Tibial artery (tissue), 4 donors: ENCODE measurements at regions not wholly inside any gene's neighbourhood (a gene's known extent, or its start where the extent isn't known, plus 50 kb on each side); places are given as distances from the start of the nearest gene placed in this dataset.
A peak's percentile ranks its signal among the peaks of the same experiment; 100 is the strongest.

Experiments used
- DNase-seq, 2 donors: peaks; one replicate each; pipeline ENCODE4 v3.0.0-alpha.2; 2019
- H3K27ac ChIP-seq, 2 donors: fragments of 200-600 bp; sonication (generic) in 1 of 2; 1 replicate in 1 of 2; 2 replicates in 1 of 2; pipeline ENCODE4 v1.5.1; 2018 to 2019; ENCODE audit warnings: mild to moderate bottlenecking in 1 of 2
- H3K27me3 ChIP-seq, 2 donors: fragments of 200-600 bp; sonication (generic) in 1 of 2; one replicate each; pipeline versions ENCODE4 v1.5.1 to v1.6.0; 2016 to 2019
- H3K36me3 ChIP-seq, 3 donors: fragments of 200-600 bp; sonication (generic) in 2 of 3; one replicate each; pipeline ENCODE4 v1.5.1; 2016 to 2019; ENCODE audit warnings: mild to moderate bottlenecking in 2 of 3
- H3K4me1 ChIP-seq, 4 donors: fragments of 200-600 bp; sonication (generic) in 2 of 4; 1 replicate in 3 of 4; 2 replicates in 1 of 4; pipeline ENCODE4 v1.5.1; 2016 to 2019
- H3K4me3 ChIP-seq, 2 donors: fragments of 200-600 bp; sonication (generic) in 1 of 2; 1 replicate in 1 of 2; 2 replicates in 1 of 2; pipeline ENCODE4 v1.5.1; 2018 to 2019; ENCODE audit warnings: mild to moderate bottlenecking in 2 of 2
- H3K9me3 ChIP-seq, 3 donors: fragments of 200-600 bp; sonication (generic) in 1 of 3; one replicate each; pipeline ENCODE4 v1.5.1; 2016 to 2019
- intact Hi-C: fragments of 100-400 bp; cut with DNase I; formaldehyde crosslinking; loops from one replicate; pipeline ENCODE4 v1.15.0; 2023; ENCODE audit warnings: low total_unique reads
- TF ChIP-seq, protein P1 (sequence below), 2 experiments: fragments of 200-600 bp in 1 of 2; fragments of 450-650 bp in 1 of 2; IDR thresholded peaks; one replicate each; pipeline ENCODE4 v1.5.1; 2017 to 2019; ENCODE audit warnings: antibody characterized with exemption in 2 of 2, mild to moderate bottlenecking in 1 of 2, moderate library complexity in 1 of 2

DNA sequence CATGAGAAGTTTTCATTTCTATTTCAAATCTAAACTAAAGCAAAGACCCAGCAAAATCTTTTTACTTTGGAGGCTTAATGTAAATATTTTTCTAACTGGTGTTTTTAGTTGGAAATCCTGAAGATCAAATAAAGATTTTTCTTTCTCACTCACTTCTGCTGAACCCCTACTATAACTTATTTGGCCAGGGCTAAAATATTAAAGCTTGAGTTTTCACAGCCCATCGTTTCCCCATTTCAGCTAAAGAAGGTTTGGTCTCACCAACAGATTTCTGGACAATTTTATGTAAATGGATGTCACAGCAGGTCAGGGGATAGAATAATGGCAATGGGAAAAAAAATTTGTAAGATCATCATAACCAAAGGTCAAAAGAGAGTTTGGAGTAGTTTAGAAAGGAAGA is 92.7 kb upstream of the DCN start:
- TF ChIP-seq, protein P1, sequence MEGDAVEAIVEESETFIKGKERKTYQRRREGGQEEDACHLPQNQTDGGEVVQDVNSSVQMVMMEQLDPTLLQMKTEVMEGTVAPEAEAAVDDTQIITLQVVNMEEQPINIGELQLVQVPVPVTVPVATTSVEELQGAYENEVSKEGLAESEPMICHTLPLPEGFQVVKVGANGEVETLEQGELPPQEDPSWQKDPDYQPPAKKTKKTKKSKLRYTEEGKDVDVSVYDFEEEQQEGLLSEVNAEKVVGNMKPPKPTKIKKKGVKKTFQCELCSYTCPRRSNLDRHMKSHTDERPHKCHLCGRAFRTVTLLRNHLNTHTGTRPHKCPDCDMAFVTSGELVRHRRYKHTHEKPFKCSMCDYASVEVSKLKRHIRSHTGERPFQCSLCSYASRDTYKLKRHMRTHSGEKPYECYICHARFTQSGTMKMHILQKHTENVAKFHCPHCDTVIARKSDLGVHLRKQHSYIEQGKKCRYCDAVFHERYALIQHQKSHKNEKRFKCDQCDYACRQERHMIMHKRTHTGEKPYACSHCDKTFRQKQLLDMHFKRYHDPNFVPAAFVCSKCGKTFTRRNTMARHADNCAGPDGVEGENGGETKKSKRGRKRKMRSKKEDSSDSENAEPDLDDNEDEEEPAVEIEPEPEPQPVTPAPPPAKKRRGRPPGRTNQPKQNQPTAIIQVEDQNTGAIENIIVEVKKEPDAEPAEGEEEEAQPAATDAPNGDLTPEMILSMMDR (IDR thresholded peaks at IDR 0.05) = no peak
- no peaks in the 10 kb centered on the region for H3K36me3 ChIP-seq
- intact Hi-C loops = no loop called here
- H3K9me3 ChIP-seq = no peaks in the 10 kb centered on the region
- no peaks in the 10 kb centered on the region for H3K27me3 ChIP-seq
- peaks cover 0 to 56% (median 8%) of the 10 kb centered on the region in 4 donors for H3K4me1 ChIP-seq
- H3K27ac ChIP-seq = peak overlapping the region; percentile 64 to 70
- H3K4me3 ChIP-seq = no peak overlapping the region
- no peak for DNase-seq

DNA sequence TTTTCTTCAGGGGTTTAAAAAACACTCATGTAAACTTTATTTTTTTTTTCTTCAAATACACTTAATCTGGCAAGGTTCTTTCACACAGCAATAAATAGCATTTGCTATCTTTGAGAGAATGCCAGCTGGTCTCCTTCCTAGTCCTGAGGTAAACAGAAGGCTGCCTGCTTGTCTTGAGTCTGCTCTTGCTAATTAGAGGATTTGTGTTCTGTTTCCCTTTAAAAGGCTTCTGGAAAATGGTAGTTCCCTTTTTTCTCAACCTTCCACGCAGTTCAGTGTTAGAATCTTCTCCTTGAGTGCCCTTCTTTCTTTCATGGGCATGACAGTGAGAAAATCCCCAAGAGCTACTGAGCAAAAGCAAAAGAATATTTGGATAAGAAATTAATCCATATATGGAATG is 92.3 kb upstream of the DCN start:
- intact Hi-C loops = no loop called here
- DNase-seq = no peak
- Histone ChIP-seq H3K9me3 (no peaks in the 10 kb centered on the region), H3K4me1 (peaks cover 0 to 56% (median 8%) of the 10 kb centered on the region in 4 donors), H3K27me3 (no peaks in the 10 kb centered on the region), H3K36me3 (no peaks in the 10 kb centered on the region), H3K4me3 (no peak overlapping the region), H3K27ac (peak overlapping the region; percentile 64 to 70)
- TF ChIP-seq, protein P1 (IDR thresholded peaks at IDR 0.05) = no peak

DNA sequence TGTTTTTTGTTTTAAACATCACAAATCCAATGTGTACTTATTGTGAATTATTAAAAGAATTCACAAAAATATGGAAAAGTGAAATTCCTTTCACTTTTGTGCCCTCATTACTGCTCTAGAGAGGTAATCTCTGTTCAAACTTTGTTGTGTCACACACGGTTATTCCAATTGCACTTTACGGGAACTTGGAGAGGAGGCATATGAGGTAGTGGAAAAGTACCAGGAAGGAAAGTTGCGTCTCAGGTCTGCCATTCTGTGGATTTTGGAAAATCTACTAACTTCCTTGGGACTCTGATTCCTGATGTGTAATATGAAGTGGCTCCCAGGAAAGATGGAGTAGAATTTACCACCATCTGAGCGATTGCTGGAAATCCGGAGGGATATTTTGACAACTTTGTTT is 90.9 kb upstream of the DCN start:
- no peaks in the 10 kb centered on the region for H3K27me3 ChIP-seq
- no peak overlapping the region for H3K4me3 ChIP-seq
- no peaks in the 10 kb centered on the region for H3K9me3 ChIP-seq
- intact Hi-C loops = no loop called here
- peaks cover 0 to 56% (median 8%) of the 10 kb centered on the region in 4 donors for H3K4me1 ChIP-seq
- peak overlapping the region; percentile 64 to 70 for H3K27ac ChIP-seq
- TF ChIP-seq, protein P1 (IDR thresholded peaks at IDR 0.05) = no peak
- H3K36me3 ChIP-seq = no peaks in the 10 kb centered on the region
- DNase-seq = no peak

DNA sequence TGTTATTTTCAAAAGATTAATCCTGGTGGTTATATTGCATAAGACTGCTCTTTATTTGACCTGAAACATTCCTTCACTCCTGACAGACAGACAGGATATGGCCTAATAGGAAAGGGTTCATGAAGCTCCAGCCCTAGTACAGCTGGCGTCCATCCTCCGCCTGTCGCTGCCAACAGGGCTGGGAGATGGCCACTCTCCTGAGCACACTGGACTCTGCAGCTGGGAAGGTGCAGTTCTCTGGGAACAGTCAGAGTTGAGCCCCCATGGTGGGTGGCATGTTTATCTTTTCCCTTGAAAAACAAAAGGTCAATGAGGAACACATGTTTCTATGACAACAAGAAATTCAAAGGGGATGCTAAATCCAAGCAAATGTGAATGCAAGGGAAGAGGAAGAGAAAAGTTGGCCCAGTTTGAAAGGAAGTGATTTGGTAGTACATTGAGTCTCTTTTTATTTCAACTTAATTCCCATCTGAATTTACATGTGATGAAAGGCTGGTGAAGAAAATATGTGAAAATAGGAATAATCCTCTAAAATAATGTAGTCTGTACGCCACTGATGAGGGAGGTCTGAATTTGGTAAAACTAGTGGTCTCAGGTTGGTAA is 89.9 kb upstream of the DCN start:
- H3K27ac ChIP-seq = peak overlapping the region; percentile 11 to 70
- no peaks in the 10 kb centered on the region for H3K9me3 ChIP-seq
- no peaks in the 10 kb centered on the region for H3K27me3 ChIP-seq
- H3K36me3 ChIP-seq = no peaks in the 10 kb centered on the region
- intact Hi-C loops = no loop called here
- peaks cover 0 to 56% (median 8%) of the 10 kb centered on the region in 4 donors for H3K4me1 ChIP-seq
- DNase-seq = peak; percentile 79 to 81
- no peak overlapping the region for H3K4me3 ChIP-seq
- TF ChIP-seq, protein P1 (IDR thresholded peaks at IDR 0.05) = no peak

- Histone ChIP-seq H3K27me3 (no peaks in the 10 kb centered on the region), H3K9me3 (no peaks in the 10 kb centered on the region), H3K4me3 (no peak overlapping the region), H3K36me3 (no peaks in the 10 kb centered on the region), H3K27ac (peak overlapping the region; percentile 11 to 70), H3K4me1 (peaks cover 0 to 51% (median 8%) of the 10 kb centered on the region in 4 donors)
- TF ChIP-seq, protein P1 (IDR thresholded peaks at IDR 0.05) = no peak
- no peak for DNase-seq
- intact Hi-C loops = no loop called here
Measured at GRCh38 chr12:91271185-91271584, 88.6 kb upstream of the DCN start.
